SK-N-SH (cell line): ENCODE measurements at regions not wholly inside any gene's neighbourhood (a gene's known extent, or its start where the extent isn't known, plus 50 kb on each side); places are given as distances from the start of the nearest gene placed in this dataset.

Source experiments
- CTCF ChIA-PET: fragments of 300-600, 350-600 bp; formaldehyde crosslinking; extraction: SDS; loops from one replicate; lab custom pipeline; 2021; lab: Yijun Ruan, JAX
- POLR2A ChIA-PET: fragments of 350-600 bp; sonication (Branson Sonifier 250); formaldehyde crosslinking; extraction: SDS; loops from one replicate; lab custom pipeline; 2020; ENCODE audit warnings: antibody characterized with exemption, inconsistent platforms; lab: Yijun Ruan, JAX
- DNase-seq: peaks from one replicate; pipeline ENCODE4 v3.0.0; 2012
- H2AFZ ChIP-seq: fragments of 200-600 bp; sonication (generic); 2 replicates; pipeline ENCODE4 v1.8.1; 2016; ENCODE audit warnings: antibody characterized with exemption, mild to moderate bottlenecking, low read depth
- H3F3A ChIP-seq: fragments of 200-600 bp; sonication (generic); replicated peaks from 2 replicates; pipeline ENCODE3; 2016; ENCODE audit warnings: antibody characterized with exemption, mild to moderate bottlenecking; ENCODE audit not compliant: insufficient read depth
- H3K27ac ChIP-seq, 2 experiments: fragments of 200-500 bp in 1 of 2; fragments of 200-600 bp in 1 of 2; sonication (Bioruptor generic) in 1 of 2; sonication (generic), shearing (Covaris generic) in 1 of 2; 2 replicates each; pipeline versions ENCODE4 v1.5.1 to v1.6.1; 2014 to 2016; ENCODE audit warnings: low read depth in 2 of 2, inconsistent platforms in 1 of 2, low read length in 1 of 2, mild to moderate bottlenecking in 1 of 2, mixed read lengths in 1 of 2
- H3K27me3 ChIP-seq: fragments of 200-600 bp; sonication (generic), shearing (Covaris generic); 2 replicates; pipeline ENCODE4 v1.6.1; 2016; ENCODE audit warnings: mixed run types; ENCODE audit not compliant: insufficient read depth
- H3K36me3 ChIP-seq, 2 experiments: fragments of 200-500 bp in 1 of 2; fragments of 200-600 bp in 1 of 2; sonication (Bioruptor generic) in 1 of 2; sonication (generic) in 1 of 2; replicated peaks in 1 of 2; 2 replicates each; pipeline versions ENCODE3 to v1.5.1; 2014 to 2016; ENCODE audit warnings: low read length in 1 of 2, mild to moderate bottlenecking in 1 of 2; ENCODE audit not compliant: insufficient read depth in 2 of 2, control insufficient read depth in 1 of 2
- H3K4me1 ChIP-seq, 2 experiments: fragments of 200-500 bp in 1 of 2; fragments of 200-600 bp in 1 of 2; sonication (Bioruptor generic) in 1 of 2; sonication (generic), shearing (Covaris generic) in 1 of 2; 2 replicates each; pipeline versions ENCODE4 v1.5.1 to v1.6.1; 2014 to 2016; ENCODE audit warnings: low read depth in 1 of 2, low read length in 1 of 2, mixed run types in 1 of 2; ENCODE audit not compliant: insufficient read depth in 2 of 2, control insufficient read depth in 1 of 2
- H3K4me2 ChIP-seq: fragments of 200-600 bp; sonication (generic), shearing (Covaris generic); 2 replicates; pipeline ENCODE4 v1.6.1; 2017; ENCODE audit warnings: mixed run types
- H3K4me3 ChIP-seq, 2 experiments: fragments of 200-500 bp in 1 of 2; fragments of 200-600 bp in 1 of 2; sonication (Bioruptor generic) in 1 of 2; sonication (generic), shearing (Covaris generic) in 1 of 2; 2 replicates each; pipeline versions ENCODE4 v1.5.1 to v1.8.1; 2014 to 2016; ENCODE audit warnings: low read depth in 2 of 2, inconsistent platforms in 1 of 2, low read length in 1 of 2, mild to moderate bottlenecking in 1 of 2, mixed read lengths in 1 of 2, moderate library complexity in 1 of 2
- H3K79me2 ChIP-seq: fragments of 200-600 bp; sonication (generic); 2 replicates; pipeline ENCODE4 v1.8.1; 2017; ENCODE audit warnings: mild to moderate bottlenecking; ENCODE audit not compliant: insufficient read depth
- H3K9ac ChIP-seq: fragments of 200-600 bp; sonication (generic); 2 replicates; pipeline ENCODE4 v1.6.1; 2017; ENCODE audit warnings: mixed run types
- H3K9me2 ChIP-seq: fragments of 200-600 bp; sonication (generic); 2 replicates; pipeline ENCODE4 v1.6.1; 2017; ENCODE audit warnings: mixed run types
- H3K9me3 ChIP-seq: fragments of 200-600 bp; sonication (generic); 2 replicates; pipeline ENCODE4 v1.6.1; 2017; ENCODE audit warnings: mixed run types, mild to moderate bottlenecking, moderate library complexity
- H4K20me1 ChIP-seq: fragments of 200-600 bp; sonication (generic); 2 replicates; pipeline ENCODE4 v1.6.1; 2017; ENCODE audit warnings: mild to moderate bottlenecking, mixed run types; ENCODE audit not compliant: insufficient read depth
- CHD2 ChIP-seq: fragments of 150-350 bp; IDR thresholded peaks from 2 replicates; pipeline ENCODE4 v1.6.1; 2018; ENCODE audit warnings: low read length; ENCODE audit not compliant: partially characterized antibody
- ELF1 ChIP-seq: IDR thresholded peaks from 2 replicates; pipeline ENCODE4 v1.4.0; 2012
- EZH2phosphoT487 ChIP-seq: fragments of 200-600 bp; sonication (generic); IDR thresholded peaks from 2 replicates; pipeline ENCODE4 v1.6.1; 2017; ENCODE audit warnings: low read depth, mixed run types, mild to moderate bottlenecking, antibody characterized with exemption, moderate library complexity, borderline replicate concordance
- FOSL2 ChIP-seq: IDR thresholded peaks from 2 replicates; pipeline ENCODE4 v1.4.0; 2012; ENCODE audit warnings: low read depth, mild to moderate bottlenecking, moderate library complexity, borderline replicate concordance
- FOXJ3 ChIP-seq: sonication (generic); formaldehyde crosslinking; IDR thresholded peaks from 2 replicates; pipeline ENCODE4 v1.5.1; 2020; ENCODE audit warnings: mild to moderate bottlenecking, missing genetic modification reagents
- FOXM1 ChIP-seq: IDR thresholded peaks from 2 replicates; pipeline ENCODE4 v1.4.0; 2012; ENCODE audit warnings: low read depth, mild to moderate bottlenecking
- GABPA ChIP-seq: IDR thresholded peaks from 2 replicates; pipeline ENCODE4 v1.4.0; 2012; ENCODE audit warnings: low read depth, mild to moderate bottlenecking
- GATA2 ChIP-seq: sonication (generic); formaldehyde crosslinking; IDR thresholded peaks from 2 replicates; pipeline ENCODE4 v1.5.0; 2020; ENCODE audit warnings: mild to moderate bottlenecking, missing genetic modification reagents
- JUND ChIP-seq: IDR thresholded peaks from 2 replicates; pipeline ENCODE4 v1.4.0; 2012
- MEF2A ChIP-seq: IDR thresholded peaks from 2 replicates; pipeline ENCODE4 v1.4.0; 2012; ENCODE audit warnings: low read depth, borderline replicate concordance
- MXI1 ChIP-seq: IDR thresholded peaks from 2 replicates; pipeline ENCODE4 v1.6.1; 2012; ENCODE audit warnings: mild to moderate bottlenecking, low read depth, low read length, improper control_type of control experiment
- RCOR1 ChIP-seq: fragments of 150-350 bp; IDR thresholded peaks from 2 replicates; pipeline ENCODE4 v1.6.1; 2017; ENCODE audit warnings: antibody characterized with exemption, low read length
- RXRA ChIP-seq: IDR thresholded peaks from 2 replicates; pipeline ENCODE4 v1.4.0; 2012; ENCODE audit warnings: low read depth, mild to moderate bottlenecking, borderline replicate concordance
- SMC3 ChIP-seq: IDR thresholded peaks from 2 replicates; pipeline ENCODE4 v1.6.1; 2012; ENCODE audit warnings: low read depth, low read length, improper control_type of control experiment
- TCF12 ChIP-seq: IDR thresholded peaks from 2 replicates; pipeline ENCODE4 v1.4.0; 2012
- TEAD4 ChIP-seq: IDR thresholded peaks from 2 replicates; pipeline ENCODE4 v1.4.0; 2012; ENCODE audit warnings: mild to moderate bottlenecking, borderline replicate concordance; ENCODE audit not compliant: insufficient read depth
- WGBS: methylation state at CpG from one replicate; pipeline ENCODE4 v1.1.6; 2017; ENCODE audit warnings: low lambda C conversion rate; 5-methylcytosine and 5-hydroxymethylcytosine counted together
- TF ChIP-seq, protein P1 (sequence below): IDR thresholded peaks from 2 replicates; pipeline ENCODE4 v1.4.0; 2012; ENCODE audit warnings: low read depth, borderline replicate concordance
- TF ChIP-seq, protein P2 (sequence below): fragments of 150-350 bp; IDR thresholded peaks from 2 replicates; pipeline ENCODE4 v1.6.1; 2017; ENCODE audit warnings: antibody characterized with exemption, low read length, low read depth, borderline replicate concordance
- TF ChIP-seq, protein P3 (sequence below): fragments of 150-350 bp; IDR thresholded peaks from 2 replicates; pipeline ENCODE4 v1.6.1; 2016; ENCODE audit warnings: mild to moderate bottlenecking, low read depth, low read length
- TF ChIP-seq, protein P4 (sequence below): fragments of 200-600 bp; sonication (generic); IDR thresholded peaks from 2 replicates; pipeline ENCODE4 v1.6.1; 2017; ENCODE audit warnings: antibody characterized with exemption, mild to moderate bottlenecking, moderate library complexity
- TF ChIP-seq, protein P5 (sequence below): IDR thresholded peaks from 2 replicates; pipeline ENCODE4 v1.6.1; 2012; ENCODE audit warnings: mild to moderate bottlenecking, low read depth, low read length, moderate library complexity

DNA sequence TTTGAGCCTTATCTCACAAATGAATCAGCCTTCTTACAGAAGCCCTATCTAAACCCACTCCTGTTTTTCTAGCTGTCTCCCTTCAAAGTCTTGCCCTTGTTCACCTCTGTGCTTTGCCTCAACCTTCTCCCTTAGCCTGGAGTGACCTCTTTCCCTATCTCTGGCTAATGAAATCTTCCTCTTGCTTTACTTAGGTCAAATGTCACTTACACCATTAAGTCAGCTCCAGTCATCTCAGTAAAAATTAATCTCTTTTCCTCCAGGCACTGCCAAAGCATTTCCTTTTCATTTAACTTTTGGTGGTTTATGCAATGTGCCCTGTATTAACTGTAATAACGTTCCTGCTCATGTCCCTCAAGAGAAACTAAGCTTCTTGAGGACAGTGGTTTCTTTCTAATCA, 596.5 kb upstream of the MIR17HG start:
- Histone ChIP-seq H3K9me3 (no peaks in the 10 kb centered on the region), H4K20me1 (no peaks in the 10 kb centered on the region), H3K9ac (no peak overlapping the region), H2AFZ (no peak overlapping the region), H3K4me1 (no peaks in the 10 kb centered on the region), H3K4me2 (no peak overlapping the region), H3K36me3 (no peaks in the 10 kb centered on the region), H3K27me3 (no peaks in the 10 kb centered on the region), H3K9me2 (no peaks in the 10 kb centered on the region), H3K27ac (no peak overlapping the region), H3F3A (no peaks in the 10 kb centered on the region), H3K79me2 (no peaks in the 10 kb centered on the region)
- WGBS: 6% methylated on average over 1 of the region's 1 CpG
- CTCF ChIA-PET: interaction anchor here (1.3 kb wide), 1 partner anchor 12 kb away, joined by 3 read pairs; no protein-coding TSS in a partner anchor
- DNase-seq: peak; percentile 5
- POLR2A ChIA-PET: no interaction called here
- TF ChIP-seq FOSL2: no peak
- TF ChIP-seq FOXM1: no peak
- TF ChIP-seq MEF2A: no peak
- TF ChIP-seq GATA2 (CRISPR knock-in tag): peak; percentile 25; the same call in 1 of the 2 replicates
- no peak for TF ChIP-seq TEAD4
- TF ChIP-seq, all 33 proteins: peak for 1
- H3K4me3 ChIP-seq: no peak overlapping the region

DNA sequence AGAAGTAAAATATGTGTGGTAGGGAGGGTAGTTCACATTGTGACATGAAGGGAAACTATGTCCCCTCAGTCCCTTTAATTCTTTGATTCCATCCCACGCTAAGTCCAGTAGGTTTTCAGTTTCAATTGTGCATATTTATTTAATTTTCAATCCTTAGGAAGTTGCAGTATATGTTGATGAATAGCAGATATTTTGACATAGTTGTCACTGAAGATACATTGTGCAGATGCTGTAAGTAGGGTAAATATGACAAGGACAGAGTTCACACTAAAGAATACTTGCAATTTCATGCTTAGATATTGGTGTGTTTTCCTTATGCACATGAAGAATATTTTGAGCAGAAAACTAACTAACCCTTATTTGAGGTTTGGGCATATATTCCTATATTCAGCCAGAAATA, 595.4 kb upstream of the MIR17HG start:
- no peaks in the 10 kb centered on the region for H3K9me3 ChIP-seq
- H4K20me1 ChIP-seq: no peaks in the 10 kb centered on the region
- H2AFZ ChIP-seq: no peak overlapping the region
- ChIA-PET CTCF (interaction anchor here (1.3 kb wide), 1 partner anchor 10 kb away, joined by 3 read pairs; no protein-coding TSS in a partner anchor), POLR2A (no interaction called here)
- H3K4me2 ChIP-seq: no peak overlapping the region
- H3K36me3 ChIP-seq: no peaks in the 10 kb centered on the region
- no peak for DNase-seq
- no peak overlapping the region for H3K4me3 ChIP-seq
- no peak overlapping the region for H3K9ac ChIP-seq
- no peaks in the 10 kb centered on the region for H3F3A ChIP-seq
- no peaks in the 10 kb centered on the region for H3K4me1 ChIP-seq
- H3K79me2 ChIP-seq: no peaks in the 10 kb centered on the region
- no peaks in the 10 kb centered on the region for H3K9me2 ChIP-seq
- WGBS: 53% methylated on average over 1 of the region's 1 CpG
- H3K27me3 ChIP-seq: no peaks in the 10 kb centered on the region
- H3K27ac ChIP-seq: no peak overlapping the region
- TF ChIP-seq FOSL2 (no peak), RCOR1 (no peak), EZH2phosphoT487 (no peak), MXI1 (no peak), JUND (no peak), TCF12 (no peak), CHD2 (no peak), ELF1 (no peak), GABPA (no peak), MEF2A (no peak), SMC3 (no peak), FOXM1 (no peak), RXRA (no peak), FOXJ3 (no peak)
- TF ChIP-seq, protein P1, sequence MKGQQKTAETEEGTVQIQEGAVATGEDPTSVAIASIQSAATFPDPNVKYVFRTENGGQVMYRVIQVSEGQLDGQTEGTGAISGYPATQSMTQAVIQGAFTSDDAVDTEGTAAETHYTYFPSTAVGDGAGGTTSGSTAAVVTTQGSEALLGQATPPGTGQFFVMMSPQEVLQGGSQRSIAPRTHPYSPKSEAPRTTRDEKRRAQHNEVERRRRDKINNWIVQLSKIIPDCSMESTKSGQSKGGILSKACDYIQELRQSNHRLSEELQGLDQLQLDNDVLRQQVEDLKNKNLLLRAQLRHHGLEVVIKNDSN: no peak
- TF ChIP-seq, protein P2, sequence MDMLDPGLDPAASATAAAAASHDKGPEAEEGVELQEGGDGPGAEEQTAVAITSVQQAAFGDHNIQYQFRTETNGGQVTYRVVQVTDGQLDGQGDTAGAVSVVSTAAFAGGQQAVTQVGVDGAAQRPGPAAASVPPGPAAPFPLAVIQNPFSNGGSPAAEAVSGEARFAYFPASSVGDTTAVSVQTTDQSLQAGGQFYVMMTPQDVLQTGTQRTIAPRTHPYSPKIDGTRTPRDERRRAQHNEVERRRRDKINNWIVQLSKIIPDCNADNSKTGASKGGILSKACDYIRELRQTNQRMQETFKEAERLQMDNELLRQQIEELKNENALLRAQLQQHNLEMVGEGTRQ: no peak
- TF ChIP-seq, protein P3, sequence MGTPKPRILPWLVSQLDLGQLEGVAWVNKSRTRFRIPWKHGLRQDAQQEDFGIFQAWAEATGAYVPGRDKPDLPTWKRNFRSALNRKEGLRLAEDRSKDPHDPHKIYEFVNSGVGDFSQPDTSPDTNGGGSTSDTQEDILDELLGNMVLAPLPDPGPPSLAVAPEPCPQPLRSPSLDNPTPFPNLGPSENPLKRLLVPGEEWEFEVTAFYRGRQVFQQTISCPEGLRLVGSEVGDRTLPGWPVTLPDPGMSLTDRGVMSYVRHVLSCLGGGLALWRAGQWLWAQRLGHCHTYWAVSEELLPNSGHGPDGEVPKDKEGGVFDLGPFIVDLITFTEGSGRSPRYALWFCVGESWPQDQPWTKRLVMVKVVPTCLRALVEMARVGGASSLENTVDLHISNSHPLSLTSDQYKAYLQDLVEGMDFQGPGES: no peak
- TF ChIP-seq, protein P4, sequence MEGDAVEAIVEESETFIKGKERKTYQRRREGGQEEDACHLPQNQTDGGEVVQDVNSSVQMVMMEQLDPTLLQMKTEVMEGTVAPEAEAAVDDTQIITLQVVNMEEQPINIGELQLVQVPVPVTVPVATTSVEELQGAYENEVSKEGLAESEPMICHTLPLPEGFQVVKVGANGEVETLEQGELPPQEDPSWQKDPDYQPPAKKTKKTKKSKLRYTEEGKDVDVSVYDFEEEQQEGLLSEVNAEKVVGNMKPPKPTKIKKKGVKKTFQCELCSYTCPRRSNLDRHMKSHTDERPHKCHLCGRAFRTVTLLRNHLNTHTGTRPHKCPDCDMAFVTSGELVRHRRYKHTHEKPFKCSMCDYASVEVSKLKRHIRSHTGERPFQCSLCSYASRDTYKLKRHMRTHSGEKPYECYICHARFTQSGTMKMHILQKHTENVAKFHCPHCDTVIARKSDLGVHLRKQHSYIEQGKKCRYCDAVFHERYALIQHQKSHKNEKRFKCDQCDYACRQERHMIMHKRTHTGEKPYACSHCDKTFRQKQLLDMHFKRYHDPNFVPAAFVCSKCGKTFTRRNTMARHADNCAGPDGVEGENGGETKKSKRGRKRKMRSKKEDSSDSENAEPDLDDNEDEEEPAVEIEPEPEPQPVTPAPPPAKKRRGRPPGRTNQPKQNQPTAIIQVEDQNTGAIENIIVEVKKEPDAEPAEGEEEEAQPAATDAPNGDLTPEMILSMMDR: no peak
- TF ChIP-seq, protein P5, sequence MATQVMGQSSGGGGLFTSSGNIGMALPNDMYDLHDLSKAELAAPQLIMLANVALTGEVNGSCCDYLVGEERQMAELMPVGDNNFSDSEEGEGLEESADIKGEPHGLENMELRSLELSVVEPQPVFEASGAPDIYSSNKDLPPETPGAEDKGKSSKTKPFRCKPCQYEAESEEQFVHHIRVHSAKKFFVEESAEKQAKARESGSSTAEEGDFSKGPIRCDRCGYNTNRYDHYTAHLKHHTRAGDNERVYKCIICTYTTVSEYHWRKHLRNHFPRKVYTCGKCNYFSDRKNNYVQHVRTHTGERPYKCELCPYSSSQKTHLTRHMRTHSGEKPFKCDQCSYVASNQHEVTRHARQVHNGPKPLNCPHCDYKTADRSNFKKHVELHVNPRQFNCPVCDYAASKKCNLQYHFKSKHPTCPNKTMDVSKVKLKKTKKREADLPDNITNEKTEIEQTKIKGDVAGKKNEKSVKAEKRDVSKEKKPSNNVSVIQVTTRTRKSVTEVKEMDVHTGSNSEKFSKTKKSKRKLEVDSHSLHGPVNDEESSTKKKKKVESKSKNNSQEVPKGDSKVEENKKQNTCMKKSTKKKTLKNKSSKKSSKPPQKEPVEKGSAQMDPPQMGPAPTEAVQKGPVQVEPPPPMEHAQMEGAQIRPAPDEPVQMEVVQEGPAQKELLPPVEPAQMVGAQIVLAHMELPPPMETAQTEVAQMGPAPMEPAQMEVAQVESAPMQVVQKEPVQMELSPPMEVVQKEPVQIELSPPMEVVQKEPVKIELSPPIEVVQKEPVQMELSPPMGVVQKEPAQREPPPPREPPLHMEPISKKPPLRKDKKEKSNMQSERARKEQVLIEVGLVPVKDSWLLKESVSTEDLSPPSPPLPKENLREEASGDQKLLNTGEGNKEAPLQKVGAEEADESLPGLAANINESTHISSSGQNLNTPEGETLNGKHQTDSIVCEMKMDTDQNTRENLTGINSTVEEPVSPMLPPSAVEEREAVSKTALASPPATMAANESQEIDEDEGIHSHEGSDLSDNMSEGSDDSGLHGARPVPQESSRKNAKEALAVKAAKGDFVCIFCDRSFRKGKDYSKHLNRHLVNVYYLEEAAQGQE: no peak
